DOHH2 (cell line): ENCODE measurements at regions not wholly inside any gene's neighbourhood (a gene's known extent, or its start where the extent isn't known, plus 50 kb on each side); places are given as distances from the start of the nearest gene placed in this dataset.

ENCODE experiments used
- CTCF ChIP-seq: fragments of 200-600 bp; sonication (generic); IDR thresholded peaks from one replicate; pipeline ENCODE4 v1.5.1; 2014; ENCODE audit warnings: antibody characterized with exemption, mild to moderate bottlenecking, low read depth, low read length; ENCODE audit not compliant: poor library complexity, severe bottlenecking
- EZH2phosphoT487 ChIP-seq: fragments of 200-600 bp; sonication (generic); IDR thresholded peaks from 2 replicates; pipeline ENCODE4 v1.6.1; 2017; ENCODE audit warnings: borderline replicate concordance, mild to moderate bottlenecking, antibody characterized with exemption, low read length, moderate library complexity, mixed read lengths

DNA sequence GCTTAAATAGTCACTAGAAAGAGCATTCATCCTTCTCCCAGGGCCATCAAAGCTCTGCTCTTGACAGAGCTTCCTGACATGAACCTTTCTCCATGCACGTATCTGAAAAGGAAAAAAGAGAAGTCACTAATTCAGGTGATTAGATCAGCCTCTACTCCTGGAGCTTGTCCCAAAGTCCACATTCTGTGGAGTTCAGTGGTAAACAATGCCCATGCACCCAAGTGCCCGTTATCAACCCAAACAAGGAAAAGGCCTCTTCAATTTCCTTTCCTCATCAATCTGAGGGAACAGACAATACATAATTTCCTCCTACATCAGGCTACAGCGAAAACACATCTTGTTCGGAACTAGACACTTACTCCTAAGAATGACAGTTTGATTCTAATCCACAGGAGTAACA, 129.2 kb upstream of the PCSK2 start:
- no peak for TF ChIP-seq CTCF
- no peak for TF ChIP-seq EZH2phosphoT487
